ENCODE measurements at regions not wholly inside any gene's neighbourhood (a gene's known extent, or its start where the extent isn't known, plus 50 kb on each side); places are given as distances from the start of the nearest gene placed in this dataset.

DNA sequence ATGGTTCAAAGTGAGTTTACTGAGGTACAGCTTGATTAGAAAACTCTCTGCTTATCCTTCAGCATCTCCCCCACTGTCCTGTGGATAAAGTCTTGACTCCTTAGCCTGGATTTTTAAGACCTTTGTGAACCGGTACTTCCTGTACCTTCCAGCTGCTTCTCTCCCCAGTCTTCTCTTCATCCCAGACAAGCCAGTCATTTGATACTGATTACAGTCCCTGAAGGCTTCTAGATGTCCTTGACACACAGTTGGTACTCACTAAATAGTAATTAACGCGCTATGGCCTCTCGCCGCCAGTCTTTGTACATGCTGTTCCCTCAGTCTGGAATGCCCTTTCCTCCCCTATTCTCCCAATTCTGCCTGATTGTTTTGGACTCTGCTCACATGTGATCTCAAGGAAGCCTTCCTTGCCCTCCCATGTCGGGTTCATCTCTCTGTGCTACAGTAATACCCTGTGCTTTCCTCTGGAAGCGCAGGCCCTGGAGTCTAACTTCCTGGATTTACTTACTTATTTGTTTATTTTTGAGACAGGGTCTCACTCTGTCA, 50.6 kb upstream of the PTGR2 start:
- no peak for DNase-seq

DNA sequence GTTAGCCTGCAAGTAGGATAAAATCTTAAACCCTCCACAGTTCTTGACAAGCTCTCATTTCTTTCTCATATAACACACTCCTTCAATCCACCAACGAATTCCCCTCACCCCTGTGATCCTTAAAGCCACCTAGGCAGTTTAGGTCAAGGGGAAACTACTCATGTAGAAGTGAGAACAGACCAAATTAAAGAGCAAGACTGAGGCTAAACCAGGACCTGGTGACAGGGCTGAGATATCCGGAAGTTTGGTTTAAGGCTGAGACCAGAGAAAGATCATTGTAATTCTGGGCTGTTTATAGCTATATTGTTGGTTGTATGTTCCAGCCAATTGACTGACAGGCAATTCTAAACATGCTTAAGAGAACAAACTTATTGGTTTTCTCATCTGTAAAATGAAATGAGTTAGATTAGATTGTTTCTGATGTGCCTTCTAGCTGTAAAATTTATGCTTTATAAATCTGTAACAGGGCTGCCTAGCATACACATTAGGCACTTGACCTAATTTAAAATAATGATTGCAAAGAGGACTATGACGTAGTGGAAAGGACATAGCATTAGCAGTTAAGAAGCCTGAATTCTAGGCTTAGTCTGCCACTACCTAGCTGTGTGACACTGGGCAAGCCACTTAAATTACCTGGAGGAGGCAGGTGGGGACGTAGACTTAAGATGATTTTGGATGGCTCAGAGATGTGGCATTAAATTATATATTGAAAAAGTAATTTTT, 53.9 kb upstream of the PTGR2 start:
- DNase-seq = no peak

DNA sequence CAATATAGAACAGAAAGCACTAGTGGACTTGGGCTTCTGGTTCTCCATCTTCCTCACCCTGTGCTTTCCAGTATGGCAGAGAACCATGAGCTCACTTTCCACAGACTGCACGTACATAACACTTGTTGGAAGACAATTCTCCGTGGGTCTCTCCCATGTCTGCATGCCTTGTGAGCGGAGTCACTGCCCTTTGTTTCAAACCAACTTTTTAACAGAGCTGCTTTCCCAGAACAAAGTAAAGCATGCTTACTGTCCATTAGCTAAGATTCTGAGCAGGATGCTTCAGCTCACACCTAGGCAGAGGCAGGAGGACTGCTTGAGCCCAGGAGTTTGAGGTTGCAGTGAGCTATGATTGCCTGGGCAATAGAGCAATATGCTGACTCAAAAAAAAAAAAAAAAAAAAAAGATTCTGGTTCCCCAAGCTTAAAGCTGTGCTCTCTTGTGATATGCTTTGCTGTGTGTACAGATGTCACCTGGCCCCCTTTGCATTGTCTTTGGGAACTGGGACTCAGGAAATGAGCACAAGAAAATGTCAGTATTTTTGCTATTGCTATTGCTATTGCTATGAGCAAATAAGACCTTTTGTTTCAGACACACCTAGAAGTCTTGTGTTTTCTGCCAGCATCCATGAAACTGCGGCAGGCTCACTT, 54.6 kb upstream of the PTGR2 start:
- peak; percentile 22 for DNase-seq

DNA sequence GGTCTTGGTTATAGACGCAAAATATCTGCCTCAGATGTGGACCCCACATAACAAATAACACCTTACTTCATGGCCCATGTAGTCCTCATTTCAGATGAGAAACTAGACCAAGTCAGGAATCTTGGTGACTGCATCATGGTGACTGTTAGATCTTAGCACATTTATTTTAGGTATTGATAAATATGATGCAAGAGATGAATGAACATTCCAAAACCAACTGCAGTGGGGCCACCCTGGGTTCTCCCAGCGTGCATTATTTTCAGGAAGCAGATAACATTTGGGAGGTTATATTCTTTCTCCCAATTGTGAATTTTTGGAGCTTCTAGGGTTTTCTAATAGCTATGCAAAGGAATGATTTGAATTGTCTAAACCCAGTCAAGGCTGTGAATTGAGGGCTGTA, 55.2 kb upstream of the PTGR2 start:
- no peak for DNase-seq

DNA sequence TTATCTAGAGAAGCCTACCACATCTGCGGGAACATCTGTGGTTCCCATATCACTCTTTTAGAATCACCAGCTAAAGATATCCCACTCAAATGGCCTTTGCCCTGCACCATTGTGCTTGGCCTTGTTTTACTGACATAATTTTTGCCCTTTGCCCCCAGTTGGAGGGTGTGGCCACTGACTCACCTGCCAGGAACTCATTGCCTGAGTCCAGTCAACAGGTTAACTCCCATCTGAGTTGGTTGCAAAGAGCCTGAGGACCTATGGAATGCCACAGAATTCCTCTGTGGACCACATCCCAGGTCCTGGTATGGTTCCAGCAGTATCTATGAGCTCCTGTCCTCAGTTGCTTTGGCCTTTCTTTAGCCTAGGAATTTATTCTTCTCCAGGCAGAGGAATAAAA, 55.7 kb upstream of the PTGR2 start:
- DNase-seq = peak; percentile 83

DNA sequence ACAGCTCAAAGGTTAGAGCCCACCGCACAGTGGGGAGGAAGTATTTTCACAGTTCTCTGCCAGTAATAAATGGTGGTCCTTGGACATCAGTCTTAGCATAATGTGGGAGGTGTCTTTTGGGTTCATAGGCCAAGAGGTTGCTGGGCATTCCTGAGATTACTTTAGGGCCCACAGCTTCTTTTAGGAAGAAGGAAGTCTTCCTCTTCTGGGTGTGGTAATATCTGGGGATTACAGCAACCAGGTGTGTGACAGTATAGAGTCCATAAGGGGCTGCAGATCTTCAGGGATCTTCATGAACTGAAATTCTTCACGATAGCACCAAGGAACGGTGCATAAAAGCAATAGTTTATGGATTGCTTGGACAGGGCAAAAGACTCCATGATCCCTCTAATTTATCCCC, 56.2 kb upstream of the PTGR2 start:
- DNase-seq = no peak

DNA sequence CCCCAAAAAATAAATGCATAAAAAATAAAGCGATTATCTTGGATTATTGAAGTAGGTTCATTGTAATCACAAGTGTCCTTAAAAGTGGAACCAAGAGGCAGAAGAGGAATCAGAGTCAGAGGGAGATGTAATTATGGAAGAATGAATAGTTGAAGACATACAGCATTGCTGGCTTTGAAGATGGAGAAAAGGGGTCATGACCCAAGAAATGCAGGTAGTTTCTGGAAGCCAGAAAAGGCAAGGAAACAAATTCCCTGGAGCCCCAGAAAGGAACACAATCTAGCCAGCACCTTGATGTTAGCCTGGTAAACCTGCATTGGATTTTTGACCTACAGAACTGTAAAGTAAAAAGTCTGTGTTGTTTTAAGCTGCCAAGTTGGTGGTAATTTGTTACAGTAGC, 57.5 kb upstream of the PTGR2 start:
- DNase-seq = no peak

DNA sequence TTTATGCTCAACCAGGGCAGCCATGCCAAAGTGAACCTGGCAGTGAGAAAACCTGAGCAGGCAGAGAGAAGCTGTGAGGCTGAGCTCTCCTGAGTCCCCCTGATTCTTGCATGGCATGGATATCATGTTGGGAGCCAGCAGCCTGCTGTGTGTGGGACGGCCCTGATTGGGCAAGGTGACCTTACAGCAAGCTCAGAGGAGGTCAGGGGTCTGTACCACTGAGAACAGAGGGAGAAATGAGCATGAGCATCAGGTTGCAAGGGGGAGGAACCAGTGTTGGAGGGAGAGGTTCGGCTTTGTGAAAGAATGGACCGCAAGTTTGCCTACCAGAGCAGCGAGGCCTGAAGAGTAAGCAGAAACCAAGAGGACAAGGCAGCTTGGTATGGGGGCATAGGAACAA, 59.1 kb upstream of the PTGR2 start:
- DNase-seq = no peak

DNA sequence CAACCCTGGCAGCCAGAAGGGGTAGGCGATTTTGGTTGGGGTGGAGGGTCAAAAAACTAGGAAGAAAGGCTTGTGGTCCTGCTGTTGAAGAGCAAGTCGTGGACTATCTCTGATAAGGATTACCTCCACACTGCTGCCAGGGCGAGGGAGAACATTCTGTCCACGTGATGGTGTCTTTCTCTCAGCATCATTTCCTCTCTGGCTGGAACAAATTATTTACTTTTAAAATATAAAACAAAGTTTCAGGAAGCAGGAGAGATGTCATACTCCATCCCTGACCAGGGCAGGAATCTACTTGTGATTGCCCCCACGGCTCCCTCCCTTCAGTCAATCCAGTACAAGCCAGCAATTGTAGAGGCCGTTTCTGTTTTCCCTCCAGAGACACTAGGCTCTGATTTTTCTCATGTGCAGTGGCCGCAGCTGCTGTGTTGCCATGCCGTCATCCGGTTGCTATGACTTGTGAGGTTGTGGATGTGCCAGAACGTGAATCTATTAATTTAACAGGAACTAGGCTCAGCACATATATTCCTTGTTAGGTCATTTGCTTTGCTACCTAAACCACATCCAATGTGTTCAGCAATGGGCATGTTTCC, 61.5 kb upstream of the PTGR2 start:
- DNase-seq = peak; percentile 96

DNA sequence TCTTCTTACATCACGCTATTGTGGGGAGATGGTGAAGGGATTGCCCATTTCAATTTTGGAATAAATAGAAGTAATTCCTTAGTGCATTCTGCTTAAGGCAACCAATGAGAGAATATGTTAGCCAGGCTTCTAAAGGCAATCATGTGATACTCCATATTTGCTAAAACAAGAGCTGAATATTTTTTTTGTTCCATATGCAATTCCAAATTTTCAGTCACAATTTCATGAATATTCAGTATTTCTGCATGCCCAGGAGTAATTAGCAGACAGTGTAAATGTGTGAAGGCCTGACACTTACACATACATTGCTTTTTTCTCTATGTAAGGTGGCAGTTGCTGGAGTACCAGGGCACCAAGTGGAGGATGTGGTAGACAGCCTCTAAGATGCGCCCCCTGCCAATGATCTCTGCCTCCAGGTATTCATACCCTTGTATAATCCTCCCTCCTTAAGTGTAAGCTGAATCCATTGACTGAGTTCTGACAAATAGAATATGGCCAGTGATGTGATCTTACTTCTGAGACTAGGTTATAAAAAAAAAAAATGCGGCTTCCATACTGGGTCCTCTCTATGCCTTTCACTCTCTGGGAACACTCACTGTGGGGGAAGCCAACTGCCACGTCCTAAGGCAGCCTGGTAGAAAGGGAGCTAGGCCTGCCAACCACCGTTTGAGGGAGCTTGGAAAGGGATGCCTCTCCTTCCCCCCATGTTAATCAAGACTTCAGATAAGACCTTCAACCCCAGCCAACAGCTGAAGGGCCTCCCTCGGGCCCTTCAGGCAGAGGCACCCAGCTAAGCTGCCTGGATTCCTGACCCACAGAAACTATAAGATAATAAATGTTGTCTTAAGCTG, 62.7 kb upstream of the PTGR2 start:
- DNase-seq = no peak

DNA sequence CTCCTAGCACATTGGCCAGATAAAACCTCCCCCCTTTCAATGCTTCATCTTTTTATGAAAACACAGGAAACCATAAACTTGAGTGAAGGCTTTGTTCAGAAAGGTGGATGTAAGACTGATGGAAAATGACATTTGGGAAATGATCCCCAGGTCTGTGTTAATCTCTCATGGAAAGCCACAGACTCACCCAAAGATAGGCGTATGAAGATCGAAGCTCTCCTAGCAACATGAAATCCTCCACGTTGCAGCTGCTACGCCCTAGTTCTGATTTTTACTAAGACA, 63.4 kb upstream of the PTGR2 start:
- DNase-seq = no peak

DNA sequence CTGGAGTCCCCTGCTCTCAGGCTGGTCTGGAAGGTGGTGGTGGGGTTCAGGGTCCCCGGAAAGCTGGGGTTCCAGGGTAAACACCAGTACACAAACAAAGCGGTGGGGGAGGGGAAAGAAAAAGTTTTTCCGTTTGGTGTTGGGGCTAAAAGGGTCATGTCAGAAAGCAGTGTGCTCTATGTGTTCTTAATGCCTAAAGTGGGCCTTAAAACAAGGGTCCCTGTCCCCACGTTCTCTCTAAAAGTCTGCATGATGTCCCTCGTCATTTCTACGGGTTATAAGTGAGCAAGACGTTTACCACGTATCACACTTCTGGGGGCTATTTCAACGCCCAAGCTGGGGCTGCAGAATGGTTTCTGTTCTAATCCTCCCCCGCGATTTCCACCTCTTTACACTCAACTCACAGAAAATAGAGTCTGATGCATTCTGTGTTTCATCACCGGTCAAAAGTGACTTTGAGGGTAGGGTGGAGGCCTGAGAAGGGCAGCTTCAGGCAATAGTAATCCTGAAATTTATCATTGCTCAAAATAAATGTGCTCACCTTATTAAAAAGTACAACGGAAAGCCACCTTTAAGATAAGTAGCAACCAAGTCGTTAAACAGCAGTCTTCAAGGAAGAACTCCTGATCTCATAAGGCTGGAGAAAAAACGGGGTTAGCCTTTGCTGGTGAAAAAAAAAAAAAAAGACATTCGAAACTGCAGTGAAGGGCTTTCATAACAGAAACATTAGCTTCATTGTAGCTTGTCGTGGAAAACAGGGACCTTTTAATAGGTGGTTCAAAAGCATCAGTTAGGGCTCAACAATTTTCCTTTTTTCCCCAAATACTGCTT, 63.9 kb upstream of the PTGR2 start:
- peak; percentile 38 for DNase-seq

DNA sequence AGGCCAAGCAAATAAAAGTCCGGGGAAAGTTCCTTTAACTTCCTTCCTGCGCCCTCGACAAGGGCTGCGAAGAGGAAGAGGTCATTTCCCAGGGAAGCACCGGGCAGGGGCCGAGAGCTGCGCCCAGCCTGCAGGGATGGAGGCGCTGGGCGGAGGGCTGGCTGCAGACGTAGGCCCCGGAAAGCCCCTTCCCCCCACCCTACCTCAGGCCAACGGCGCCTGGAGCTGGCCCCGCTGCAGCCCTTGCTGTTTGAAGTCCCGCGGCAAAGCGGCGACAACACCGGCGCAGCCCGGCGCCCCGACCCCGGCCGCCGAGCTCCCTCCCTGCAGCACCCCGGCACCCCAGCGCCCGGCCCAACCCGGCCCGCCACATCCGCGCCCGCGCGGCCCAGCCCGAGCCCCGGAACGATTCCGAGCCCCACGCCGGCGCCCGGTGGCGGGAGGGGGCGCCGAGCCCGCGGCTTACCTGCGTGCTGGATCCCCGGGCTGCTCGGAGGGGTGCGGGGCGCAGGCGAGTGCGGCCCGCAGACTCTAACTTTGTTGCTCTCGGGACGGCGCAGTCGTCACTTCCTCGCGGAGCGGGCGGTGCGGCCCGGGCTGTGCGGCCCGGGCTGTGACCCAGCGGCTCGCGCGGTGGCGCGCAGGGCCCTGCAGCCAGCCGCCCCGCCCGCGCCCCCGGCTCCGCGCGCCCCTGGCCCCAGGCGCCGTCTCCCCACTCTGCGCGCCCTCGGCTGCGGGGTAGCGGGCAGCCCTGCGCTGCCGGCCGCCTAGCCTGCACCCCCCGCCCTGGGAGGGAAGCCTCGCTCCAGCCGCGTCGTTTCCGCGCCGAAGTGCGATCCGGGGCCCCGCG, 64.8 kb upstream of the PTGR2 start:
- peak; percentile 56 for DNase-seq

DNA sequence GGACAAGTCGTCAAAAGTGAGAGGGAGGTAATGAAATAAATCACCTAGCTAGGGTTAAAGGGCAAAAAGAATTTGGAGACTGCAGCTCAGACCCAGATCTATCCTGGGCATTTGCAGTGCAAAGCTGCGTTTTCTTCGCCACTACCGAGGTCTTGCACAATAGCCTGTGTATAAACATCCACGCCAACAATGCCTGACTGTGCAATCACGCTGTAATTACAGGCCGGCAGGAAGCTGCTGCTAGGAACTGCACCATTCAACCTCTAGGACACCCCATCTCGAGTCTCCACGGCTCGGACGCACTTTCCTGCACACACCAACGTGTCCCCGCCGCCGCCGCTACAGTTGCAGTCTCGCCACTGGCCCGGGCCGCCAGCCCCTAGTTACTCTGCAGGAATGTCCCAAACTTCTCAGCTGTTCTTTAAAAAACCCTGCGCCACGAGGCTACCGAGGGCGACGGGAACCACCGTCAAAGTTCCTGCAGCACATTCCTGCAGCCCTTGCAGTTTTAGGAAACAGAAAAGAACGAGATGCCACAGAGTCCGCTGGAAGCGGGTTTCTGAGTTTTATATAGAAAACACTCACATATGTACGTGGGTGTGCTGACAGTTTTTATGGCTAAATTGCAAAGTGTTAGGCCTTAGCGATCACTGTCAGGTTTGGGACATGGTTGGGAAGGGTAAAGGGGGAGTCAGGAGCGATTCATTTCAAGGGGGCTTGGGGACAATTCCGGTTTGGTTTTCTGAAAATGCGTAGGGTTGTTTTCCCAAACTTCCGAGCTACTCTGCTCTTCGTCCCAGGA, 65.6 kb upstream of the PTGR2 start:
- DNase-seq = peak; percentile 88

DNA sequence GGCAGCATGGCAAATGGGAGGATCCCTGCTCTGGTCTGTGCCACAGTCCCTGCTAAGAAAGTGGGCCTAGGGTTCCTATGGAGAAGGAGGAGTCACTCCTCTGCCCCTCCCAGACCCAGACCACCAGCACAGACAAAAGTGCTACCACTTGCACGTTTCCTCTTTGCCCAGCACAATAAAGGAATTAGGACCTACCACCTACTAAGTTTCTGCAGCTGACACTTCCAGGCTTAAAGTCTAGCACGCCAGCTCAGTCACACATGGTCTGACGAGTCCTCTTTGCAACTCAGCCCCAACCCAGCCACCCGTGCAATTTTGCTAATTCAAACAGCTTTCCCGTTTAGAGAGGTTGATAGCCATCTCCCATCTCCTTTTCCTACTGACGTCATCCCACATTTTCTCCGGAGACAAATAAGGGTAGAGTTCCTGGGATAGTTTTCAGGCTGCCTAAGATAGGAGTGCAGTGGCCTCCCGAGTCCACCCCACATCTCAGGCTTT, 66.2 kb upstream of the PTGR2 start:
- peak; percentile 93 for DNase-seq

DNA sequence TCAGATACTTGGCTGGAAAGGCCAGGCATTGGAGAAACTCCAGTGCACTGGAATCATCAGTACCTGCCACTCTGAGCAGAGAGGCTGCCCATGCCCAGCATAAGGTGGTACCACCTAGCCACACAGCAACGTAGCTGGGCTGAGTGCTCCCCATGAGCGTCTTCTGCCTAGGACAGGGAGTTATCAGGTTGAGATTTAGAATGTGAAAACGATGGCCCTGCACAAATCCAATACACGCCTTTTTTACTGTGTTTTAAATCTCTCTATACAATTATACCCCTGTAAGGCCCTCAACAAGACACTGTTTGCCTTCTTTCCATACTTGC, 66.7 kb upstream of the PTGR2 start:
- no peak for DNase-seq

DNA sequence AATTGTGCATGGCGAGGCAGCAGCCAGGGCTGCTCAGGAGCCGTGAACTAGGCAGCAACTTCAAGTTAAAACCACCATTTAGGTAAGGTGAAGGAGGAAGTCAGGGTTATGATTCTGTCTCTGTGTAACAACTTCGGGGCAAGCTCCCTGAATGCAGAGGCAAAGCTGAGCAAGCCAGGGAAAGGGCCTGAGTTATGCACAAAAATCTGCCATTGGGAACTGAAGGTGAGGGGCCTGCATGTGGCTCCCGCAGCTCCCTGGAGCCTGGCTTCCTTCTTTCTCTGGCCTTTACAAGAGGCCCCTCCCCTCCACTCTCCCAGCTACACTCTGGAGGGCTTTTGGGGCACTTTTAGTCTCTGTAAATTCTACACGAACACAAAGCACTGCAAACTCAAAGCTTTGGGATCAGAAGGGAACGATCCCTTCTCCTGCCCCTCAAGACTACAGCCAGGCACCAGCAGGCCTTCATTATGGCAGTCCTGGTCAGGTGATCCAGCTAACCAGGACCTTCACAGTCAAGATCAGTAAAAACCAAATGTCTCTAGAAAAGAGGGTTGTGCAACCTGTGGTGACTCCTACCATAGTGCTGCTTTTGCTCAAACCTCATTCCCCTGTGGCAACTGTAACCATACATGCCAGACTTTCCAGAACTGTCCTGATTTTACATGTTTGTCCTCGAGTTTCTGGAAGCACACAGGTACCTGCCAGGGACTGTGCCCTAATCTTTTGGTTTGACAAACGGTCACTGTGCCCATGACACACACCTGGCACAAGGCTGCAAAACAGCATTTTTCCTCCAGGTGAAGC, 67.2 kb upstream of the PTGR2 start:
- DNase-seq = peak; percentile 57

DNA sequence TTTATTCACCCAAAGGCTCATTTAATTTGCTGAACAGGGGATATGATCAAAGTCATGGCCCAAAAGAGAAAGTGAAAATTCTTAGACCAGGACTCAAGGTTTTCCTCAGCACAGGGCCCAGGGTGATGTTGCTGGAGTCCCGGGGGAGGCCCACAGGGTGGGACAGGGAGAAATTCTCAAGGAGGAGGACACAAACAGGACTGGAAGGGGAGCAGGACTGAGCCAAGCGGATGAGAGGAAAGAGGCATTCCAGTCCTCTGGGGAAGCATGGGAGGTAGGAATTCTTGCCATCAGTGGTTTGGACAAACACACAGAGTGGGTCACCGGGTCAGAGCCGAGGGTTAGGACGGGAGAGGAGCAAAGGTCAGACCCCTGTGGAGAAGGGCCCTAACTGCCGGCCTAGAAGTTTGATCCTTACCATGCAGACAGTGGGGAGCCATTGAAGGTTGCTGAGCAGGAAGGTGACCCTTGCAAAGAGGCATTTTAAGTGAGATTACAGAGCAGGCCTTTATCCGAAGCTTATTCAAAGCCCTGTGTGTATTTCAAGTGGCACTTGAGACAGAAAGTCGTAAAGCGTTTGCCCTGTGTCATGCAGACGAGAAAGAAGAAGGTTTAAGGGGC, 68.4 kb upstream of the PTGR2 start:
- DNase-seq = no peak

DNA sequence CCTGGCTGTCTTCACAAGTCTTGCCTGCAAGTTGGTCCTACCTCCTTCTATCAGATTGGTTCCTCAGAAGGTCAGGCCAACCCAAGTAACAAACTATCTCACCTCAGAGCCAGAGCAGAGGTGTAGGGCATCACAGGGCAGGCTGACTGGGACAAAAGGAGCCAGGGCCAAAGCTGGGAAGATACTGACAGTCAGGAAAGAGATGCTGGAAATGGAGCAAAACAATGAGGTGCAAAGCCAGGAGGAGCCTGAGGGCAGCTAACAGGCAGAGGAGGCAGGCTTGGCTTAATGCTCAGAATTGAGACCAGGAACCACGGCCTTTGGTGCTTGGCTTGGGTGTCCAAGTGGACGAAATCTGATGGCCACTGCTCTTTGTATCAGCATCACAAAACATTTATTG, 68.4 kb upstream of the PNMA1 start:
- no peak for DNase-seq

All from fibroblast of skin of right biceps (primary cell).